Upper lobe of left lung (tissue), 6 donors: ENCODE measurements at regions not wholly inside any gene's neighbourhood (a gene's known extent, or its start where the extent isn't known, plus 50 kb on each side); places are given as distances from the start of the nearest gene placed in this dataset.

Source experiments
- ATAC-seq, 2 donors: fragments of 200-7000 bp; cut with Tn5 transposase; one replicate each; pipeline ENCODE4 v1.9.1; 2022; ENCODE audit warnings: mild to moderate bottlenecking in 2 of 2, moderate library complexity in 2 of 2; ENCODE audit not compliant: low FRiP score in 2 of 2
- DNase-seq, 2 donors: peaks; one replicate each; pipeline ENCODE4 v3.0.0-alpha.2; 2019 to 2020
- H3K27ac ChIP-seq, 4 donors: fragments of 200-600 bp; sonication (generic); one replicate each; pipeline ENCODE4 v1.5.1; 2016 to 2019
- H3K27me3 ChIP-seq, 4 donors: fragments of 200-600 bp; sonication (generic); one replicate each; pipeline ENCODE4 v1.5.1; 2017 to 2019
- H3K36me3 ChIP-seq, 4 donors: fragments of 200-600 bp; sonication (generic); one replicate each; pipeline ENCODE4 v1.5.1; 2016 to 2019
- H3K4me1 ChIP-seq, 4 donors: fragments of 200-600 bp; sonication (generic); one replicate each; pipeline ENCODE4 v1.5.1; 2018 to 2019
- H3K4me3 ChIP-seq, 4 donors: fragments of 200-600 bp; sonication (generic); one replicate each; pipeline ENCODE4 v1.5.1; 2017 to 2019; ENCODE audit warnings: mild to moderate bottlenecking in 2 of 4, moderate library complexity in 1 of 4
- H3K9me3 ChIP-seq, 4 donors: fragments of 200-600 bp; sonication (generic); one replicate each; pipeline ENCODE4 v1.5.1; 2018 to 2019
- CTCF ChIP-seq, 6 experiments: fragments of 450-650 bp in 4 of 6; fragments of 200-600 bp in 2 of 6; sonication (generic) in 2 of 6; IDR thresholded peaks; one replicate each; pipeline ENCODE4 v1.5.1; 2016 to 2019; ENCODE audit warnings: antibody characterized with exemption in 6 of 6
- EP300 ChIP-seq, 4 donors: sonication (generic); formaldehyde crosslinking; IDR thresholded peaks; one replicate each; pipeline ENCODE4 v1.5.1; 2017; ENCODE audit warnings: antibody characterized with exemption in 4 of 4, control low read depth in 2 of 4
- POLR2A ChIP-seq, 4 donors: fragments of 450-650 bp; IDR thresholded peaks; one replicate each; pipeline ENCODE4 v1.5.1; 2016 to 2017; ENCODE audit warnings: antibody characterized with exemption in 4 of 4, mild to moderate bottlenecking in 2 of 4
- POLR2AphosphoS5 ChIP-seq, 2 donors: sonication (generic); formaldehyde crosslinking; IDR thresholded peaks; one replicate each; pipeline ENCODE4 v1.5.1; 2017; ENCODE audit warnings: antibody characterized with exemption in 2 of 2
- WGBS, 2 donors: methylation state at CpG; one replicate each; pipeline ENCODE4 v1.1.5; 2017 to 2018; 5-methylcytosine and 5-hydroxymethylcytosine counted together
- donor health status: DM: no; HTN: no; CAD: no; lungs with moderate emphysema.
- donor health status: DM: no; HTN: yes; CAD: no; lungs with severe emphysema.

GRCh38 chr2:35391736-35392442 lies 963.7 kb upstream of the CRIM1 start:
- H3K4me1 ChIP-seq: no peaks in the 10 kb centered on the region
- H3K27me3 ChIP-seq: no peaks in the 10 kb centered on the region
- peak in 1 of 2 donors; percentile 69 for DNase-seq
- H3K9me3 ChIP-seq: no peaks in the 10 kb centered on the region
- TF ChIP-seq POLR2A (IDR thresholded peaks at IDR 0.05) (no peak), CTCF (IDR thresholded peaks at IDR 0.05) (no peak), POLR2AphosphoS5 (IDR thresholded peaks at IDR 0.05) (no peak), EP300 (IDR thresholded peaks at IDR 0.05) (no peak)
- H3K36me3 ChIP-seq: no peaks in the 10 kb centered on the region
- H3K27ac ChIP-seq: no peak overlapping the region
- 91 to 95% methylated on average over 9 to 19 of the region's 22 CpGs for WGBS, 2 donors
- H3K4me3 ChIP-seq: no peak overlapping the region
- peak in 1 of 2 donors; percentile 26 for ATAC-seq

- Histone ChIP-seq H3K4me3 (no peak overlapping the region), H3K4me1 (no peaks in the 10 kb centered on the region), H3K9me3 (no peaks in the 10 kb centered on the region), H3K27ac (no peak overlapping the region), H3K36me3 (no peaks in the 10 kb centered on the region), H3K27me3 (no peaks in the 10 kb centered on the region)
- ATAC-seq (no peak), DNase-seq (no peak)
- WGBS, 2 donors: 50 to 76% methylated on average over 1 of the region's 1 CpG
- TF ChIP-seq EP300 (IDR thresholded peaks at IDR 0.05): no peak
- no peak for TF ChIP-seq CTCF (IDR thresholded peaks at IDR 0.05)
- no peak for TF ChIP-seq POLR2AphosphoS5 (IDR thresholded peaks at IDR 0.05)
- TF ChIP-seq POLR2A (IDR thresholded peaks at IDR 0.05): no peak
Measured at GRCh38 chr2:35378791-35379190, 976.8 kb upstream of the CRIM1 start.

- 93 to 98% methylated on average over 4 of the region's 4 CpGs for WGBS, 2 donors
- DNase-seq: no peak
- no peaks in the 10 kb centered on the region for H3K4me1 ChIP-seq
- no peaks in the 10 kb centered on the region for H3K27me3 ChIP-seq
- H3K27ac ChIP-seq: no peak overlapping the region
- no peak for ATAC-seq
- no peaks in the 10 kb centered on the region for H3K36me3 ChIP-seq
- TF ChIP-seq POLR2AphosphoS5 (IDR thresholded peaks at IDR 0.05) (no peak), POLR2A (IDR thresholded peaks at IDR 0.05) (no peak), CTCF (IDR thresholded peaks at IDR 0.05) (no peak), EP300 (IDR thresholded peaks at IDR 0.05) (no peak)
- H3K9me3 ChIP-seq: no peaks in the 10 kb centered on the region
- H3K4me3 ChIP-seq: no peak overlapping the region
Measured at GRCh38 chr2:35374845-35375244, 980.7 kb upstream of the CRIM1 start.

- DNase-seq (no peak), ATAC-seq (no peak)
- WGBS, 2 donors: 56 to 74% methylated on average over 2 of the region's 2 CpGs
- Histone ChIP-seq H3K4me3 (no peak overlapping the region), H3K27ac (no peak overlapping the region), H3K27me3 (no peaks in the 10 kb centered on the region), H3K9me3 (no peaks in the 10 kb centered on the region), H3K36me3 (no peaks in the 10 kb centered on the region), H3K4me1 (no peaks in the 10 kb centered on the region)
- no peak for TF ChIP-seq EP300 (IDR thresholded peaks at IDR 0.05)
- no peak for TF ChIP-seq POLR2AphosphoS5 (IDR thresholded peaks at IDR 0.05)
- TF ChIP-seq CTCF (IDR thresholded peaks at IDR 0.05): no peak
- no peak for TF ChIP-seq POLR2A (IDR thresholded peaks at IDR 0.05)
Measured at GRCh38 chr2:35365859-35366258, 989.7 kb upstream of the CRIM1 start.

GRCh38 chr2:35356332-35356731 lies 999.2 kb upstream of the CRIM1 start:
- no peak overlapping the region for H3K4me3 ChIP-seq
- H3K4me1 ChIP-seq: no peaks in the 10 kb centered on the region
- peaks cover 0 to 14% (median 0%) of the 10 kb centered on the region in 4 donors for H3K9me3 ChIP-seq
- H3K36me3 ChIP-seq: no peaks in the 10 kb centered on the region
- 67 to 88% methylated on average over 1 to 4 of the region's 4 CpGs for WGBS, 2 donors
- DNase-seq: peak in 1 of 2 donors; percentile 25
- ATAC-seq: peak in 1 of 2 donors; percentile 69
- H3K27ac ChIP-seq: no peak overlapping the region
- no peaks in the 10 kb centered on the region for H3K27me3 ChIP-seq
- no peak for TF ChIP-seq CTCF (IDR thresholded peaks at IDR 0.05)
- TF ChIP-seq POLR2A (IDR thresholded peaks at IDR 0.05): no peak
- no peak for TF ChIP-seq EP300 (IDR thresholded peaks at IDR 0.05)
- no peak for TF ChIP-seq POLR2AphosphoS5 (IDR thresholded peaks at IDR 0.05)
